ENCODE measurements at regions not wholly inside any gene's neighbourhood (a gene's known extent, or its start where the extent isn't known, plus 50 kb on each side); places are given as distances from the start of the nearest gene placed in this dataset.
A peak's percentile ranks its signal among the peaks of the same experiment; 100 is the strongest.

GRCh38 chr6:74901576-74901975 lies 304.3 kb downstream of the COL12A1 start:
- H3K9me3 ChIP-seq (ENCODE audit: low read length) = no peaks in the 10 kb centered on the region
- H3K79me2 ChIP-seq (ENCODE audit: insufficient read depth, low read length) = no peaks in the 10 kb centered on the region
- no peak overlapping the region for H3K27ac ChIP-seq (ENCODE audit: low read depth, low read length, poor library complexity, severe bottlenecking)
- H3K36me3 ChIP-seq (ENCODE audit: insufficient read depth, low read length) = no peaks in the 10 kb centered on the region
- no peak overlapping the region for H3K4me3 ChIP-seq (ENCODE audit: low read depth, low read length, poor library complexity, severe bottlenecking)
- H3F3A ChIP-seq (ENCODE audit: insufficient read depth, low read length) = no peaks in the 10 kb centered on the region
- H3K9ac ChIP-seq (ENCODE audit: low read length) = no peak overlapping the region
- no peaks in the 10 kb centered on the region for H4K20me1 ChIP-seq (ENCODE audit: insufficient read depth, low read length)
- no peaks in the 10 kb centered on the region for H3K9me2 ChIP-seq (ENCODE audit: low read depth, low read length)
- no peaks in the 10 kb centered on the region for H3K4me1 ChIP-seq (ENCODE audit: insufficient read depth, low read length, severe bottlenecking)
- no peak overlapping the region for H3K4me2 ChIP-seq (ENCODE audit: low read length)
- no peaks in the 10 kb centered on the region for H3K27me3 ChIP-seq (ENCODE audit: insufficient read depth, low read length)
- H2AFZ ChIP-seq (ENCODE audit: low read length) = no peak overlapping the region
- no peak for TF ChIP-seq CTCF (IDR thresholded peaks at IDR 0.05; ENCODE audit: low read length)
- no peak for TF ChIP-seq EZH2 (IDR thresholded peaks at IDR 0.05; ENCODE audit: borderline replicate concordance, low read length)

GRCh38 chr6:74899416-74899815 lies 306.4 kb downstream of the COL12A1 start:
- Histone ChIP-seq H3K4me3 (ENCODE audit: low read depth, low read length, poor library complexity, severe bottlenecking) (no peak overlapping the region), H3K4me2 (ENCODE audit: low read length) (no peak overlapping the region), H3K9ac (ENCODE audit: low read length) (no peak overlapping the region), H3F3A (ENCODE audit: insufficient read depth, low read length) (no peaks in the 10 kb centered on the region), H3K9me3 (ENCODE audit: low read length) (no peaks in the 10 kb centered on the region), H3K27ac (ENCODE audit: low read depth, low read length, poor library complexity, severe bottlenecking) (no peak overlapping the region), H3K79me2 (ENCODE audit: insufficient read depth, low read length) (no peaks in the 10 kb centered on the region), H3K9me2 (ENCODE audit: low read depth, low read length) (no peaks in the 10 kb centered on the region), H4K20me1 (ENCODE audit: insufficient read depth, low read length) (no peaks in the 10 kb centered on the region), H3K4me1 (ENCODE audit: insufficient read depth, low read length, severe bottlenecking) (no peaks in the 10 kb centered on the region), H3K36me3 (ENCODE audit: insufficient read depth, low read length) (no peaks in the 10 kb centered on the region), H3K27me3 (ENCODE audit: insufficient read depth, low read length) (no peaks in the 10 kb centered on the region), H2AFZ (ENCODE audit: low read length) (no peak overlapping the region)
- TF ChIP-seq EZH2 (IDR thresholded peaks at IDR 0.05; ENCODE audit: borderline replicate concordance, low read length) (no peak), CTCF (IDR thresholded peaks at IDR 0.05; ENCODE audit: low read length) (peak; percentile 39)

- H3F3A ChIP-seq (ENCODE audit: insufficient read depth, low read length) = no peaks in the 10 kb centered on the region
- H3K36me3 ChIP-seq (ENCODE audit: insufficient read depth, low read length) = no peaks in the 10 kb centered on the region
- H3K79me2 ChIP-seq (ENCODE audit: insufficient read depth, low read length) = no peaks in the 10 kb centered on the region
- no peak for TF ChIP-seq EZH2 (IDR thresholded peaks at IDR 0.05; ENCODE audit: borderline replicate concordance, low read length)
- no peak for TF ChIP-seq CTCF (IDR thresholded peaks at IDR 0.05; ENCODE audit: low read length)
- no peak overlapping the region for H2AFZ ChIP-seq (ENCODE audit: low read length)
- H3K9ac ChIP-seq (ENCODE audit: low read length) = no peak overlapping the region
- H3K27me3 ChIP-seq (ENCODE audit: insufficient read depth, low read length) = no peaks in the 10 kb centered on the region
- no peaks in the 10 kb centered on the region for H3K4me1 ChIP-seq (ENCODE audit: insufficient read depth, low read length, severe bottlenecking)
- no peaks in the 10 kb centered on the region for H3K9me3 ChIP-seq (ENCODE audit: low read length)
- H3K27ac ChIP-seq (ENCODE audit: low read depth, low read length, poor library complexity, severe bottlenecking) = no peak overlapping the region
- no peak overlapping the region for H3K4me2 ChIP-seq (ENCODE audit: low read length)
- no peaks in the 10 kb centered on the region for H3K9me2 ChIP-seq (ENCODE audit: low read depth, low read length)
- no peak overlapping the region for H3K4me3 ChIP-seq (ENCODE audit: low read depth, low read length, poor library complexity, severe bottlenecking)
- H4K20me1 ChIP-seq (ENCODE audit: insufficient read depth, low read length) = no peaks in the 10 kb centered on the region
Observed at GRCh38 chr6:74892091-74892490, 313.8 kb downstream of the COL12A1 start.
